T-helper 1 cell treated with Interleukin-12 subunit alpha and Interleukin-12 subunit beta and Interleukin-4 antibody, amounts not matched to agents 30 ng/mL and 1 ng/mL, for 36 hours (primary cell): ENCODE measurements at regions not wholly inside any gene's neighbourhood (a gene's known extent, or its start where the extent isn't known, plus 50 kb on each side); places are given as distances from the start of the nearest gene placed in this dataset.
"Not testable (repeated sequence)": the region's sequence is repeated elsewhere in the genome, so short reads cannot be mapped to it uniquely, and the experiment has no call there.

Experiments used
- intact Hi-C: fragments of 100-400 bp; cut with micrococcal nuclease; formaldehyde crosslinking; loops from one replicate; pipeline ENCODE4 v1.15.1; 2024

GRCh38 chr3:150247441-150247840 lies 160.7 kb upstream of the TSC22D2 start:
- intact Hi-C loops, result no loop called here

GRCh38 chr3:150243466-150243865 lies 164.6 kb upstream of the TSC22D2 start:
- intact Hi-C loops, result no loop called here

GRCh38 chr3:150242220-150242936 lies 165.7 kb upstream of the TSC22D2 start:
- intact Hi-C loops, result no loop called here

GRCh38 chr3:150240891-150241290 lies 167.2 kb upstream of the TSC22D2 start:
- intact Hi-C loops, result no loop called here

GRCh38 chr3:150239766-150240165 lies 168.3 kb upstream of the TSC22D2 start:
- intact Hi-C loops, result no loop called here

GRCh38 chr3:150238995-150239619 lies 169.0 kb upstream of the TSC22D2 start:
- intact Hi-C loops, result no loop called here

- intact Hi-C loops, result no loop called here
These were observed 169.9 kb upstream of the TSC22D2 start for GRCh38 chr3:150238048-150238802.

- intact Hi-C loops, result no loop called here
These were observed 170.6 kb upstream of the TSC22D2 start for GRCh38 chr3:150237490-150237889.

GRCh38 chr3:150236316-150237082 lies 171.6 kb upstream of the TSC22D2 start:
- intact Hi-C loops, result no loop called here

GRCh38 chr3:150235799-150236198 lies 172.3 kb upstream of the TSC22D2 start:
- intact Hi-C loops, result no loop called here

GRCh38 chr3:150232992-150233451 lies 175.1 kb upstream of the TSC22D2 start:
- intact Hi-C loops, result no loop called here

- intact Hi-C loops, result no loop called here
These were observed 178.1 kb upstream of the TSC22D2 start for GRCh38 chr3:150230037-150230436.

- intact Hi-C loops, result not testable (repeated sequence)
These were observed 179.5 kb upstream of the TSC22D2 start for GRCh38 chr3:150228626-150229025.

- intact Hi-C loops, result loop anchor here (1.0 kb wide), 1 partner anchor 267 kb away; no protein-coding TSS in a partner anchor
These were observed 180.3 kb upstream of the TSC22D2 start for GRCh38 chr3:150227839-150228238.

GRCh38 chr3:150225986-150226385 lies 182.1 kb upstream of the TSC22D2 start:
- intact Hi-C loops, result no loop called here

GRCh38 chr3:150223558-150223957 lies 184.5 kb upstream of the TSC22D2 start:
- intact Hi-C loops, result no loop called here

- intact Hi-C loops, result no loop called here
These were observed 185.2 kb upstream of the TSC22D2 start for GRCh38 chr3:150222691-150223489.

GRCh38 chr3:150221904-150222523 lies 186.1 kb upstream of the TSC22D2 start:
- intact Hi-C loops, result loop anchor here (1.0 kb wide), 2 partner anchors 255 to 286 kb away; no protein-coding TSS in a partner anchor

GRCh38 chr3:150220799-150221198 lies 187.3 kb upstream of the TSC22D2 start:
- intact Hi-C loops, result loop anchor here (1.0 kb wide), 2 partner anchors 253 to 284 kb away; no protein-coding TSS in a partner anchor

- intact Hi-C loops, result no loop called here
These were observed 188.1 kb upstream of the TSC22D2 start for GRCh38 chr3:150220041-150220440.
